ENCODE measurements at regions not wholly inside any gene's neighbourhood (a gene's known extent, or its start where the extent isn't known, plus 50 kb on each side); places are given as distances from the start of the nearest gene placed in this dataset.
"Not testable (repeated sequence)": the region's sequence is repeated elsewhere in the genome, so short reads cannot be mapped to it uniquely, and the experiment has no call there.

GRCh38 chr7:101712652-101713051, 83.6 kb upstream of the MYL10 start:
- DNase-seq = no peak

- no peak for DNase-seq
Observed at GRCh38 chr7:101714097-101714496, 85.0 kb upstream of the MYL10 start.

- DNase-seq = no peak
Observed at GRCh38 chr7:101717628-101718357, 88.7 kb upstream of the MYL10 start.

- no peak for DNase-seq
Observed at GRCh38 chr7:101718363-101719122, 89.4 kb upstream of the MYL10 start.

- DNase-seq = no peak
Observed at GRCh38 chr7:101719123-101719470, 90.0 kb upstream of the MYL10 start.

GRCh38 chr7:101720324-101720723, 91.2 kb upstream of the MYL10 start:
- DNase-seq = no peak

GRCh38 chr7:101722247-101722646, 93.2 kb upstream of the MYL10 start:
- no peak for DNase-seq

GRCh38 chr7:101723835-101724234, 93.6 kb upstream of the CUX1 start:
- no peak for DNase-seq

- DNase-seq = no peak
Observed at GRCh38 chr7:101724957-101725356, 92.5 kb upstream of the CUX1 start.

GRCh38 chr7:101725921-101726320, 91.5 kb upstream of the CUX1 start:
- no peak for DNase-seq

GRCh38 chr7:101727184-101727583, 90.2 kb upstream of the CUX1 start:
- no peak for DNase-seq

GRCh38 chr7:101728128-101728527, 89.3 kb upstream of the CUX1 start:
- DNase-seq = no peak

- DNase-seq = not testable (repeated sequence)
Observed at GRCh38 chr7:101728873-101729240, 88.6 kb upstream of the CUX1 start.

GRCh38 chr7:101729241-101729883, 88.1 kb upstream of the CUX1 start:
- DNase-seq = no peak

GRCh38 chr7:101731502-101732084, 85.8 kb upstream of the CUX1 start:
- no peak for DNase-seq

GRCh38 chr7:101733713-101734475, 83.5 kb upstream of the CUX1 start:
- peak; percentile 90 for DNase-seq

GRCh38 chr7:101736084-101736483, 81.3 kb upstream of the CUX1 start:
- DNase-seq = peak; percentile 50

- peak; percentile 94 for DNase-seq
Observed at GRCh38 chr7:101739775-101740398, 77.5 kb upstream of the CUX1 start.

GRCh38 chr7:101740981-101741725, 76.3 kb upstream of the CUX1 start:
- peak; percentile 56 for DNase-seq

GRCh38 chr7:101743241-101743994, 74.0 kb upstream of the CUX1 start:
- DNase-seq = peak; percentile 90

GRCh38 chr7:101743995-101744360, 73.4 kb upstream of the CUX1 start:
- DNase-seq = peak; percentile 50
